Right atrium auricular region (tissue), 2 donors: ENCODE measurements at regions not wholly inside any gene's neighbourhood (a gene's known extent, or its start where the extent isn't known, plus 50 kb on each side); places are given as distances from the start of the nearest gene placed in this dataset.

Source experiments
- DNase-seq: peaks from one replicate; pipeline ENCODE4 v3.0.0-alpha.2; 2019; ENCODE audit warnings: low spot score
- H3K27ac ChIP-seq, 2 donors: fragments of 200-600 bp; sonication (generic); 1 replicate in 1 of 2; 2 replicates in 1 of 2; pipeline ENCODE4 v1.5.1; 2016 to 2019
- H3K27me3 ChIP-seq, 2 donors: fragments of 200-600 bp; sonication (generic); one replicate each; pipeline versions ENCODE4 v1.5.1 to v1.6.0; 2017 to 2019
- H3K36me3 ChIP-seq: fragments of 200-600 bp; sonication (generic); one replicate; pipeline ENCODE4 v1.5.1; 2016
- H3K4me1 ChIP-seq, 2 donors: fragments of 200-600 bp; sonication (generic); one replicate each; pipeline versions ENCODE4 v1.5.1 to v1.6.0; 2017 to 2019
- H3K4me3 ChIP-seq, 2 donors: fragments of 200-600 bp; sonication (generic); 1 replicate in 1 of 2; 2 replicates in 1 of 2; pipeline ENCODE4 v1.5.1; 2017 to 2019; ENCODE audit warnings: mild to moderate bottlenecking in 1 of 2, moderate library complexity in 1 of 2
- H3K9me3 ChIP-seq, 2 donors: fragments of 200-600 bp; sonication (generic); one replicate each; pipeline ENCODE4 v1.5.1; 2019
- CTCF ChIP-seq, 2 donors: fragments of 200-600 bp; sonication (generic); IDR thresholded peaks; one replicate each; pipeline ENCODE4 v1.5.1; 2019; ENCODE audit warnings: antibody characterized with exemption in 2 of 2

GRCh38 chr3:117692416-117692995 is 982.9 kb downstream of the TUSC7 start:
- H3K36me3 ChIP-seq, result no peaks in the 10 kb centered on the region
- TF ChIP-seq CTCF (IDR thresholded peaks at IDR 0.05), result no peak
- H3K27me3 ChIP-seq, result no peaks in the 10 kb centered on the region
- DNase-seq, result no peak
- no peak overlapping the region for H3K27ac ChIP-seq
- H3K4me1 ChIP-seq, result no peaks in the 10 kb centered on the region
- no peak overlapping the region for H3K4me3 ChIP-seq
- H3K9me3 ChIP-seq, result no peaks in the 10 kb centered on the region

GRCh38 chr3:117695321-117695720 is 985.7 kb downstream of the TUSC7 start:
- H3K27ac ChIP-seq, result no peak overlapping the region
- no peaks in the 10 kb centered on the region for H3K27me3 ChIP-seq
- no peaks in the 10 kb centered on the region for H3K4me1 ChIP-seq
- no peak for TF ChIP-seq CTCF (IDR thresholded peaks at IDR 0.05)
- DNase-seq, result no peak
- no peak overlapping the region for H3K4me3 ChIP-seq
- no peaks in the 10 kb centered on the region for H3K36me3 ChIP-seq
- H3K9me3 ChIP-seq, result no peaks in the 10 kb centered on the region

- Histone ChIP-seq H3K4me3 (no peak overlapping the region), H3K27me3 (no peaks in the 10 kb centered on the region), H3K36me3 (no peaks in the 10 kb centered on the region), H3K4me1 (no peaks in the 10 kb centered on the region), H3K9me3 (no peaks in the 10 kb centered on the region), H3K27ac (no peak overlapping the region)
- no peak for DNase-seq
- TF ChIP-seq CTCF (IDR thresholded peaks at IDR 0.05), result no peak
These were observed 986.5 kb downstream of the TUSC7 start for GRCh38 chr3:117695871-117696645.

GRCh38 chr3:117696851-117697407 is 987.4 kb downstream of the TUSC7 start:
- no peaks in the 10 kb centered on the region for H3K4me1 ChIP-seq
- H3K4me3 ChIP-seq, result no peak overlapping the region
- no peaks in the 10 kb centered on the region for H3K27me3 ChIP-seq
- no peak for TF ChIP-seq CTCF (IDR thresholded peaks at IDR 0.05)
- no peaks in the 10 kb centered on the region for H3K36me3 ChIP-seq
- DNase-seq, result no peak
- no peak overlapping the region for H3K27ac ChIP-seq
- no peaks in the 10 kb centered on the region for H3K9me3 ChIP-seq

- H3K4me1 ChIP-seq, result no peaks in the 10 kb centered on the region
- H3K9me3 ChIP-seq, result no peaks in the 10 kb centered on the region
- no peak overlapping the region for H3K27ac ChIP-seq
- no peak overlapping the region for H3K4me3 ChIP-seq
- H3K27me3 ChIP-seq, result no peaks in the 10 kb centered on the region
- TF ChIP-seq CTCF (IDR thresholded peaks at IDR 0.05), result no peak
- DNase-seq, result no peak
- H3K36me3 ChIP-seq, result no peaks in the 10 kb centered on the region
These were observed 989.5 kb downstream of the TUSC7 start for GRCh38 chr3:117699058-117699457.
